Testis (tissue), 2 donors: ENCODE measurements at regions not wholly inside any gene's neighbourhood (a gene's known extent, or its start where the extent isn't known, plus 50 kb on each side); places are given as distances from the start of the nearest gene placed in this dataset.

ENCODE experiments used
- CTCF ChIP-seq, 3 experiments: fragments of 450-650 bp in 2 of 3; fragments of 200-600 bp in 1 of 3; sonication (generic) in 1 of 3; IDR thresholded peaks; one replicate each; pipeline ENCODE4 v1.5.1; 2016 to 2019; ENCODE audit warnings: antibody characterized with exemption in 3 of 3, mild to moderate bottlenecking in 2 of 3, moderate library complexity in 1 of 3
- POLR2A ChIP-seq: fragments of 450-650 bp; IDR thresholded peaks from one replicate; pipeline ENCODE4 v1.6.1; 2017; ENCODE audit warnings: antibody characterized with exemption, mild to moderate bottlenecking, moderate library complexity

- TF ChIP-seq CTCF (IDR thresholded peaks at IDR 0.05): no peak
- no peak for TF ChIP-seq POLR2A
Measured at GRCh38 chr11:119985551-119985950, 152.4 kb downstream of the TRIM29 start.
